B cell (primary cell): ENCODE measurements at regions not wholly inside any gene's neighbourhood (a gene's known extent, or its start where the extent isn't known, plus 50 kb on each side); places are given as distances from the start of the nearest gene placed in this dataset.

Source experiments
- CTCF ChIP-seq: fragments of 200-600 bp; IDR thresholded peaks from one replicate; pipeline ENCODE4 v1.8.0; 2022; ENCODE audit warnings: antibody characterized with exemption, mild to moderate bottlenecking
- EZH2 ChIP-seq: IDR thresholded peaks from 2 replicates; pipeline ENCODE4 v1.6.1; 2012; ENCODE audit warnings: borderline replicate concordance, low read depth, mild to moderate bottlenecking, moderate library complexity, low read length; ENCODE audit not compliant: insufficient read depth, poor library complexity, severe bottlenecking

- no peak for TF ChIP-seq CTCF
- TF ChIP-seq EZH2, result no peak
Observed at GRCh38 chr9:81755721-81756120, 66.4 kb upstream of the TLE1 start.
